ENCODE measurements at regions not wholly inside any gene's neighbourhood (a gene's known extent, or its start where the extent isn't known, plus 50 kb on each side); places are given as distances from the start of the nearest gene placed in this dataset.

GRCh38 chr9:99365233-99365980 is 143.3 kb downstream of the SEC61B start:
- no peak for DNase-seq (ENCODE audit: low spot score)

- DNase-seq (ENCODE audit: low spot score): no peak
These were observed 144.1 kb downstream of the SEC61B start for GRCh38 chr9:99366183-99366582.

GRCh38 chr9:99366621-99367020 is 144.5 kb downstream of the SEC61B start:
- no peak for DNase-seq (ENCODE audit: low spot score)

GRCh38 chr9:99368341-99369326 is 146.6 kb downstream of the SEC61B start:
- DNase-seq (ENCODE audit: low spot score): peak; percentile 82

- no peak for DNase-seq (ENCODE audit: low spot score)
These were observed 147.2 kb downstream of the SEC61B start for GRCh38 chr9:99369327-99369722.

- DNase-seq (ENCODE audit: low spot score): no peak
These were observed 148.3 kb downstream of the SEC61B start for GRCh38 chr9:99370376-99370775.

GRCh38 chr9:99371376-99371775 is 149.3 kb downstream of the SEC61B start:
- DNase-seq (ENCODE audit: low spot score): no peak

- DNase-seq (ENCODE audit: low spot score): no peak
These were observed 151.8 kb downstream of the SEC61B start for GRCh38 chr9:99373912-99374311.

GRCh38 chr9:99374793-99375192 is 152.7 kb downstream of the SEC61B start:
- DNase-seq (ENCODE audit: low spot score): no peak

GRCh38 chr9:99375481-99375880 is 153.4 kb downstream of the SEC61B start:
- DNase-seq (ENCODE audit: low spot score): no peak

GRCh38 chr9:99377790-99378775 is 156.0 kb downstream of the SEC61B start:
- DNase-seq (ENCODE audit: low spot score): no peak

- DNase-seq (ENCODE audit: low spot score): no peak
These were observed 161.5 kb downstream of the SEC61B start for GRCh38 chr9:99383536-99383935.

GRCh38 chr9:99385215-99385614 is 163.1 kb downstream of the SEC61B start:
- no peak for DNase-seq (ENCODE audit: low spot score)

GRCh38 chr9:99385814-99386279 is 163.8 kb downstream of the SEC61B start:
- DNase-seq (ENCODE audit: low spot score): no peak

GRCh38 chr9:99387431-99387830 is 165.3 kb downstream of the SEC61B start:
- no peak for DNase-seq (ENCODE audit: low spot score)

- no peak for DNase-seq (ENCODE audit: low spot score)
These were observed 167.3 kb downstream of the SEC61B start for GRCh38 chr9:99389087-99390033.

- no peak for DNase-seq (ENCODE audit: low spot score)
These were observed 170.0 kb downstream of the SEC61B start for GRCh38 chr9:99391937-99392594.

GRCh38 chr9:99392986-99393385 is 170.9 kb downstream of the SEC61B start:
- DNase-seq (ENCODE audit: low spot score): no peak

GRCh38 chr9:99393993-99394392 is 171.9 kb downstream of the SEC61B start:
- DNase-seq (ENCODE audit: low spot score): no peak

- DNase-seq (ENCODE audit: low spot score): no peak
These were observed 176.2 kb downstream of the SEC61B start for GRCh38 chr9:99398241-99398640.

Measured in left forelimb (tissue), 1 donor.